ENCODE measurements at regions not wholly inside any gene's neighbourhood (a gene's known extent, or its start where the extent isn't known, plus 50 kb on each side); places are given as distances from the start of the nearest gene placed in this dataset.

GRCh38 chr14:29458547-29458946, 469.1 kb downstream of the PRKD1 start:
- ChIA-PET POLR2A (no interaction called here), CTCF (ENCODE audit: low intra/inter-chr PET ratio) (no interaction called here)
- Histone ChIP-seq H3K27ac (ENCODE audit: extremely low read depth, low read depth, low read length) (no peak overlapping the region), H3K9me3 (replicated peaks; ENCODE audit: control insufficient read depth, insufficient read depth, low read depth, low read length) (no peaks in the 10 kb centered on the region), H3K4me1 (replicated peaks in 1 of 2; ENCODE audit: control insufficient read depth in 2 of 2, insufficient read depth in 2 of 2, low read length in 2 of 2) (no peaks in the 10 kb centered on the region), H3K36me3 (ENCODE audit: control insufficient read depth, insufficient read depth, low read length) (no peaks in the 10 kb centered on the region), H3K9ac (ENCODE audit: insufficient read depth in 1 of 2, low read depth in 2 of 2, low read length in 2 of 2) (no peak overlapping the region), H2AFZ (ENCODE audit: low read depth, low read length) (no peak overlapping the region), H3K4me2 (ENCODE audit: insufficient read depth, low read length) (no peak overlapping the region), H3K27me3 (ENCODE audit: control insufficient read depth in 2 of 2, insufficient read depth in 2 of 2, low read length in 2 of 2) (no peaks in the 10 kb centered on the region), H3K9me1 (ENCODE audit: control insufficient read depth, insufficient read depth, low read length) (no peaks in the 10 kb centered on the region), H4K20me1 (replicated peaks; ENCODE audit: control insufficient read depth, insufficient read depth, low read length) (no peaks in the 10 kb centered on the region), H3K79me2 (ENCODE audit: control insufficient read depth, insufficient read depth, low read length) (no peaks in the 10 kb centered on the region), H3K4me3 (no peak overlapping the region)
- TF ChIP-seq JUN (IDR thresholded peaks at IDR 0.05; ENCODE audit: borderline replicate concordance, low read depth, low read length) (no peak), JUN (CRISPR knock-in tag; IDR thresholded peaks at IDR 0.05; ENCODE audit: borderline replicate concordance) (no peak)
- DNase-seq (ENCODE audit: extremely low read depth in 1 of 4, low spot score in 3 of 4) (no peak), FAIRE-seq (no peak), ATAC-seq (no peak)
- 8% methylated on average over 1 of the region's 1 CpG for WGBS (ENCODE audit: insufficient coverage, low coverage, missing lambda C conversion rate)
- in situ Hi-C loops (cut with MboI): no loop called here
- BruUV-seq (replicated peaks): no TSS peak
- intact Hi-C loops (cut with micrococcal nuclease): no loop called here

- ATAC-seq (no peak), DNase-seq (ENCODE audit: extremely low read depth in 1 of 4, low spot score in 3 of 4) (no peak), FAIRE-seq (no peak)
- no peaks in the 10 kb centered on the region for H3K9me1 ChIP-seq (ENCODE audit: control insufficient read depth, insufficient read depth, low read length)
- H3K36me3 ChIP-seq (ENCODE audit: control insufficient read depth, insufficient read depth, low read length): no peaks in the 10 kb centered on the region
- H3K4me3 ChIP-seq: no peak overlapping the region
- H3K4me2 ChIP-seq (ENCODE audit: insufficient read depth, low read length): no peak overlapping the region
- no peaks in the 10 kb centered on the region for H3K4me1 ChIP-seq (replicated peaks in 1 of 2; ENCODE audit: control insufficient read depth in 2 of 2, insufficient read depth in 2 of 2, low read length in 2 of 2)
- 0% methylated on average over 5 of the region's 5 CpGs for WGBS (ENCODE audit: insufficient coverage, low coverage, missing lambda C conversion rate)
- ChIA-PET POLR2A (interaction anchor here (0.5 kb wide), 1 partner anchor 142 kb away, joined by 3 read pairs; no protein-coding TSS in a partner anchor), CTCF (ENCODE audit: low intra/inter-chr PET ratio) (no interaction called here)
- TF ChIP-seq NR4A1 (CRISPR knock-in tag; IDR thresholded peaks at IDR 0.05) (no peak), NR4A1 (tag; IDR thresholded peaks at IDR 0.05) (no peak), ESRRA (IDR thresholded peaks at IDR 0.05; ENCODE audit: borderline replicate concordance, low read depth) (no peak), ZNF408 (CRISPR knock-in tag; IDR thresholded peaks at IDR 0.05; ENCODE audit: low read depth) (no peak), EHMT2 (IDR thresholded peaks at IDR 0.05) (no peak), TCF15 (CRISPR knock-in tag; IDR thresholded peaks at IDR 0.05) (no peak), ARNT (IDR thresholded peaks at IDR 0.05) (no peak), ASH1L (IDR thresholded peaks at IDR 0.05; ENCODE audit: borderline replicate concordance, low read depth, partially characterized antibody) (no peak)
- H3K79me2 ChIP-seq (ENCODE audit: control insufficient read depth, insufficient read depth, low read length): no peaks in the 10 kb centered on the region
- H3K27ac ChIP-seq (ENCODE audit: extremely low read depth, low read depth, low read length): no peak overlapping the region
- BruUV-seq (replicated peaks): no TSS peak
- H2AFZ ChIP-seq (ENCODE audit: low read depth, low read length): no peak overlapping the region
- no peak overlapping the region for H3K9ac ChIP-seq (ENCODE audit: insufficient read depth in 1 of 2, low read depth in 2 of 2, low read length in 2 of 2)
- H3K9me3 ChIP-seq (replicated peaks; ENCODE audit: control insufficient read depth, insufficient read depth, low read depth, low read length): no peaks in the 10 kb centered on the region
- in situ Hi-C loops (cut with MboI) (no loop called here), intact Hi-C loops (cut with micrococcal nuclease) (no loop called here)
- H4K20me1 ChIP-seq (replicated peaks; ENCODE audit: control insufficient read depth, insufficient read depth, low read length): no peaks in the 10 kb centered on the region
- no peaks in the 10 kb centered on the region for H3K27me3 ChIP-seq (ENCODE audit: control insufficient read depth in 2 of 2, insufficient read depth in 2 of 2, low read length in 2 of 2)
Measured at GRCh38 chr14:29459531-29459930, 468.1 kb downstream of the PRKD1 start.
